Testis (tissue), 2 donors: ENCODE measurements at regions not wholly inside any gene's neighbourhood (a gene's known extent, or its start where the extent isn't known, plus 50 kb on each side); places are given as distances from the start of the nearest gene placed in this dataset.

Source experiments
- POLR2A ChIP-seq: fragments of 450-650 bp; IDR thresholded peaks from one replicate; pipeline ENCODE4 v1.6.1; 2017; ENCODE audit warnings: antibody characterized with exemption, mild to moderate bottlenecking, moderate library complexity
- TF ChIP-seq, protein P1 (sequence below), 3 experiments: fragments of 450-650 bp in 2 of 3; fragments of 200-600 bp in 1 of 3; sonication (generic) in 1 of 3; IDR thresholded peaks; one replicate each; pipeline ENCODE4 v1.5.1; 2016 to 2019; ENCODE audit warnings: antibody characterized with exemption in 3 of 3, mild to moderate bottlenecking in 2 of 3, moderate library complexity in 1 of 3

DNA sequence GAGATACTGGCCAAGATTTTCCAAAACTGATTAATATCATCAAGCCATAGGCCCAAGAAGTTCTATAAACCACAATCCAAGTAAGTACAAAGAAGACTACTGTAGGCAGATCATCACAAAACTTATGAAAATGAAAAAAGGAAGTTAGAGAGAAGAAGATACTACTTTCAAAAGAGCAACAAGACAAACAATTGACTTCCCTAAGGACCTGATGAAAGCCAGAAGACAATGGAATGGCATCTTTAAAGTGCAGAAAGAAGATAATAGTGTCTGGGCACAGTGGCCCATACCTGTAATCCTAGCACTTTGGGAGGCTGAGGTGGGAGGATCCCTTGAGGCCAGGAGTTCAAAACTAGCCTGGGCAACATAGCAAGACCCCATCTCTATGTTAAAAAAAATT, 243.1 kb downstream of the PRDM2 start:
- TF ChIP-seq, protein P1, sequence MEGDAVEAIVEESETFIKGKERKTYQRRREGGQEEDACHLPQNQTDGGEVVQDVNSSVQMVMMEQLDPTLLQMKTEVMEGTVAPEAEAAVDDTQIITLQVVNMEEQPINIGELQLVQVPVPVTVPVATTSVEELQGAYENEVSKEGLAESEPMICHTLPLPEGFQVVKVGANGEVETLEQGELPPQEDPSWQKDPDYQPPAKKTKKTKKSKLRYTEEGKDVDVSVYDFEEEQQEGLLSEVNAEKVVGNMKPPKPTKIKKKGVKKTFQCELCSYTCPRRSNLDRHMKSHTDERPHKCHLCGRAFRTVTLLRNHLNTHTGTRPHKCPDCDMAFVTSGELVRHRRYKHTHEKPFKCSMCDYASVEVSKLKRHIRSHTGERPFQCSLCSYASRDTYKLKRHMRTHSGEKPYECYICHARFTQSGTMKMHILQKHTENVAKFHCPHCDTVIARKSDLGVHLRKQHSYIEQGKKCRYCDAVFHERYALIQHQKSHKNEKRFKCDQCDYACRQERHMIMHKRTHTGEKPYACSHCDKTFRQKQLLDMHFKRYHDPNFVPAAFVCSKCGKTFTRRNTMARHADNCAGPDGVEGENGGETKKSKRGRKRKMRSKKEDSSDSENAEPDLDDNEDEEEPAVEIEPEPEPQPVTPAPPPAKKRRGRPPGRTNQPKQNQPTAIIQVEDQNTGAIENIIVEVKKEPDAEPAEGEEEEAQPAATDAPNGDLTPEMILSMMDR (IDR thresholded peaks at IDR 0.05), result no peak
- TF ChIP-seq POLR2A, result no peak
